ENCODE measurements at regions not wholly inside any gene's neighbourhood (a gene's known extent, or its start where the extent isn't known, plus 50 kb on each side); places are given as distances from the start of the nearest gene placed in this dataset.

GRCh38 chr5:118060833-118061232 is 927.5 kb downstream of the DTWD2 start:
- no peak for ATAC-seq
- no peaks in the 10 kb centered on the region for H3K9me3 ChIP-seq
- H3K27ac ChIP-seq: no peak overlapping the region
- no peaks in the 10 kb centered on the region for H3K27me3 ChIP-seq
- TF ChIP-seq, protein P1, sequence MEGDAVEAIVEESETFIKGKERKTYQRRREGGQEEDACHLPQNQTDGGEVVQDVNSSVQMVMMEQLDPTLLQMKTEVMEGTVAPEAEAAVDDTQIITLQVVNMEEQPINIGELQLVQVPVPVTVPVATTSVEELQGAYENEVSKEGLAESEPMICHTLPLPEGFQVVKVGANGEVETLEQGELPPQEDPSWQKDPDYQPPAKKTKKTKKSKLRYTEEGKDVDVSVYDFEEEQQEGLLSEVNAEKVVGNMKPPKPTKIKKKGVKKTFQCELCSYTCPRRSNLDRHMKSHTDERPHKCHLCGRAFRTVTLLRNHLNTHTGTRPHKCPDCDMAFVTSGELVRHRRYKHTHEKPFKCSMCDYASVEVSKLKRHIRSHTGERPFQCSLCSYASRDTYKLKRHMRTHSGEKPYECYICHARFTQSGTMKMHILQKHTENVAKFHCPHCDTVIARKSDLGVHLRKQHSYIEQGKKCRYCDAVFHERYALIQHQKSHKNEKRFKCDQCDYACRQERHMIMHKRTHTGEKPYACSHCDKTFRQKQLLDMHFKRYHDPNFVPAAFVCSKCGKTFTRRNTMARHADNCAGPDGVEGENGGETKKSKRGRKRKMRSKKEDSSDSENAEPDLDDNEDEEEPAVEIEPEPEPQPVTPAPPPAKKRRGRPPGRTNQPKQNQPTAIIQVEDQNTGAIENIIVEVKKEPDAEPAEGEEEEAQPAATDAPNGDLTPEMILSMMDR (IDR thresholded peaks at IDR 0.05): no peak
- intact Hi-C loops (cut with DNase I): no loop called here
- H3K36me3 ChIP-seq: no peaks in the 10 kb centered on the region
- H3K4me3 ChIP-seq: no peak overlapping the region
- no peaks in the 10 kb centered on the region for H3K4me1 ChIP-seq
- DNase-seq: no peak

DNA sequence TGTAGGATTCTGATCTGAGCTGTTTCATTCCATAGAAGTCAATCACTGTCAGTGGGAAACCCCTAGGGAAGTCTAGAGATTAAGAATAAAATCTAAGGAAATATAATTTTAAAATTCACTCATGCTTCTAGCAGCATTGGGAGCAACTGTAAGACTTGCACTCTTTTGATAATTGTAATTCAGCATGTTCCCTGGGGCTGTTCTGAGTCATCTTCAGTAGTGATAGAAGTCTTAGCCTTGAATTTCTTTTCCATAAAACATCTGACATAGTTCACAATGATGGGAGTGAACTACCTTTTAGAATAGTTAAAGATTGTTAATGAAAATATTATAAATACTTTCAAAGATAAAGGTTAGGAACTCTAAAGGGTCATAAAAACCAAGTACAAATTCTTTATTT is 935.8 kb downstream of the DTWD2 start:
- H3K9me3 ChIP-seq: no peaks in the 10 kb centered on the region
- H3K36me3 ChIP-seq: no peaks in the 10 kb centered on the region
- TF ChIP-seq, protein P1 (IDR thresholded peaks at IDR 0.05): no peak
- H3K27me3 ChIP-seq: no peaks in the 10 kb centered on the region
- H3K4me1 ChIP-seq: no peaks in the 10 kb centered on the region
- no peak overlapping the region for H3K4me3 ChIP-seq
- ATAC-seq (no peak), DNase-seq (no peak)
- intact Hi-C loops (cut with DNase I): no loop called here
- H3K27ac ChIP-seq: no peak overlapping the region

DNA sequence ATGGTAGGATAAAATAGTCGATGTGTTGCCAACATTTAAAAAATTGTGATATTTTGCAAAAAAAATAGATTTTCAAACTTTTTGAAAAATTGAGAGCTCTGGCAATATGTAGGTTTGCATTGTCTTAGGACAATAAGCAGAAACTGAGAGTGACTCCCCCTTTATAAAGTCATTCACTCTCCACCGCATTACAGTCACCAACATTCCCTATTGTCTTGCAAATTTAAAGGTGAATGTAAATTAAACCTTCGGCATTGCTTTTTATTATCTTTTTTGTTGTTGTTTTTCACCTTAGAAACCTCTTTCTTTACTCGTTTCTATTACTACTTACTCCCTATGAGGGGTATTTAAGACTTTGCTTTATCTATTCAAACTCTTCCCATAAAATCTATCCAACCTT is 944.2 kb downstream of the DTWD2 start:
- intact Hi-C loops (cut with DNase I): loop anchor here (5.0 kb wide), 1 partner anchor 152 kb away; no protein-coding TSS in a partner anchor

GRCh38 chr5:118043531-118043930 is 944.8 kb downstream of the DTWD2 start:
- intact Hi-C loops (cut with DNase I): loop anchor here (5.0 kb wide), 1 partner anchor 151 kb away; no protein-coding TSS in a partner anchor
- TF ChIP-seq, protein P1 (IDR thresholded peaks at IDR 0.05): no peak

More for the DNA sequence above, 944.2 kb downstream of the DTWD2 start:
- no peaks in the 10 kb centered on the region for H3K36me3 ChIP-seq
- H3K4me1 ChIP-seq: no peaks in the 10 kb centered on the region
- ATAC-seq (no peak), DNase-seq (no peak)
- TF ChIP-seq, protein P1 (IDR thresholded peaks at IDR 0.05): no peak
- no peak overlapping the region for H3K27ac ChIP-seq
- no peak overlapping the region for H3K4me3 ChIP-seq
- H3K27me3 ChIP-seq: no peaks in the 10 kb centered on the region
- H3K9me3 ChIP-seq: no peaks in the 10 kb centered on the region

DNA sequence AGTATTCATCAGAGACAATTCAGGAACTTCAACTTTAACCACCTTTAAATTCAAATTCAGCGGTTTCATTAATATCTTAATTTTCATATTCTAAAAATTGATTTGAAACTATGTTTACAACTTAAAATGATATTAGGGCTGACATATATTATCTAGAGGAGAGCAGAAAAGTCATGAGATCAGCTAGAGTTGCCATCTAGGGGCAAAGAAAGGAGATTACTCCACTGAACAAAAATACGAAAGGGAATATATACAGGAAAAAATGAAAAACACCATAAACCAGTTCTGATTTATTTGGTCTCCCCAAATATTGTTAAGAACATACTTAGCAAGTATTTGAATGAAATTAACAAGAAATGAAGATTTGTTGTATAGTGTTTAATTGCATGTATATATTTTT is 946.3 kb downstream of the DTWD2 start:
- no peak overlapping the region for H3K27ac ChIP-seq
- H3K9me3 ChIP-seq: no peaks in the 10 kb centered on the region
- no peaks in the 10 kb centered on the region for H3K4me1 ChIP-seq
- H3K4me3 ChIP-seq: no peak overlapping the region
- intact Hi-C loops (cut with DNase I): loop anchor here (5.0 kb wide), 1 partner anchor 150 kb away; no protein-coding TSS in a partner anchor
- H3K36me3 ChIP-seq: no peaks in the 10 kb centered on the region
- no peaks in the 10 kb centered on the region for H3K27me3 ChIP-seq
- no peak for DNase-seq
- ATAC-seq: no peak
- TF ChIP-seq, protein P1 (IDR thresholded peaks at IDR 0.05): no peak

More at GRCh38 chr5:118043531-118043930, 944.8 kb downstream of the DTWD2 start:
- H3K4me1 ChIP-seq: no peaks in the 10 kb centered on the region
- H3K9me3 ChIP-seq: no peaks in the 10 kb centered on the region
- no peaks in the 10 kb centered on the region for H3K27me3 ChIP-seq
- ATAC-seq (no peak), DNase-seq (no peak)
- H3K4me3 ChIP-seq: no peak overlapping the region
- H3K27ac ChIP-seq: no peak overlapping the region
- H3K36me3 ChIP-seq: no peaks in the 10 kb centered on the region

DNA sequence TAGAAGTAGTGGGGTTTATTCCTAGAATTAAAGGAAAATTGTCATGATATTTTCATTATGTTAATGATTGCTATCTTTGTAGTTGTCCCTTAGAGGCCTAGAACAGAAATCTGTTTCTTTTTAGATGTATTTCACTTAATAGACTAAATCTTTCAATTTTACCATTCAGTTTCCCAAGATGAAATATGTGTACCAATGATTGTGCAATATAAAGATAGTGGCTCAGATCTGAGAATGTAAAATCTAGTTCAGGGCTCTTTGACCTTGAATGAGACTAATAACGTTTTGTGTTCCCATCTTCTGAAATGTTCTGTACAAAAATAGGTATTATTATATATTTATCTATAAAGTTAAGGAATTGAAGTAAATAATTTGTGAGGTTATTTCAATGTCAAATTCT is 947.9 kb downstream of the DTWD2 start:
- Histone ChIP-seq H3K4me3 (no peak overlapping the region), H3K27ac (no peak overlapping the region), H3K4me1 (no peaks in the 10 kb centered on the region), H3K27me3 (no peaks in the 10 kb centered on the region), H3K9me3 (no peaks in the 10 kb centered on the region), H3K36me3 (no peaks in the 10 kb centered on the region)
- intact Hi-C loops (cut with DNase I): loop anchor here (5.0 kb wide), 1 partner anchor 148 kb away; no protein-coding TSS in a partner anchor
- TF ChIP-seq, protein P1 (IDR thresholded peaks at IDR 0.05): no peak
- DNase-seq: no peak
- no peak for ATAC-seq
